Mesothelial cell of epicardium (in vitro differentiated cells): ENCODE measurements at regions not wholly inside any gene's neighbourhood (a gene's known extent, or its start where the extent isn't known, plus 50 kb on each side); places are given as distances from the start of the nearest gene placed in this dataset.

Source experiments
- DNase-seq, 2 experiments: peaks; one replicate each; pipeline ENCODE4 v3.0.0; 2021; ENCODE audit warnings: low spot score in 2 of 2; ENCODE audit not compliant: unreplicated experiment in 2 of 2
- H3K27ac Mint-ChIP-seq: 2 replicates; pipeline ENCODE4 v1.8.0; 2021; ENCODE audit warnings: mixed read lengths
- H3K27me3 Mint-ChIP-seq: 2 replicates; pipeline ENCODE4 v1.8.0; 2021; ENCODE audit warnings: low read depth, mixed read lengths
- H3K36me3 Mint-ChIP-seq: 2 replicates; pipeline ENCODE4 v1.8.0; 2021; ENCODE audit warnings: mixed read lengths
- H3K4me1 Mint-ChIP-seq: 2 replicates; pipeline ENCODE4 v1.8.0; 2021; ENCODE audit warnings: mixed read lengths
- H3K4me3 Mint-ChIP-seq: 2 replicates; pipeline ENCODE4 v1.8.0; 2021; ENCODE audit warnings: mild to moderate bottlenecking, moderate library complexity, mixed read lengths
- H3K9me3 Mint-ChIP-seq: 2 replicates; pipeline ENCODE4 v1.8.0; 2021; ENCODE audit warnings: mixed read lengths
- CTCF ChIP-seq: fragments of 200-600 bp; sonication (generic); IDR thresholded peaks from one replicate; pipeline ENCODE4 v1.5.0; 2021; ENCODE audit warnings: antibody characterized with exemption; ENCODE audit not compliant: unreplicated experiment

- DNase-seq: no peak
- H3K4me3 Mint-ChIP-seq: no peak overlapping the region
- no peak for TF ChIP-seq CTCF
- no peak overlapping the region for H3K27ac Mint-ChIP-seq
- H3K27me3 Mint-ChIP-seq: no peaks in the 10 kb centered on the region
- H3K36me3 Mint-ChIP-seq: no peaks in the 10 kb centered on the region
- H3K9me3 Mint-ChIP-seq: no peaks in the 10 kb centered on the region
- no peaks in the 10 kb centered on the region for H3K4me1 Mint-ChIP-seq
Measured at GRCh38 chr3:17909714-17910113, 167.3 kb upstream of the TBC1D5 start.

- Mint-ChIP-seq H3K27me3 (no peaks in the 10 kb centered on the region), H3K4me3 (no peak overlapping the region), H3K27ac (no peak overlapping the region), H3K36me3 (no peaks in the 10 kb centered on the region), H3K4me1 (no peaks in the 10 kb centered on the region), H3K9me3 (no peaks in the 10 kb centered on the region)
- TF ChIP-seq CTCF: no peak
- DNase-seq: no peak
Measured at GRCh38 chr3:17908399-17909191, 166.2 kb upstream of the TBC1D5 start.

GRCh38 chr3:17905996-17906395 lies 163.6 kb upstream of the TBC1D5 start:
- H3K4me1 Mint-ChIP-seq: peaks cover 8% of the 10 kb centered on the region
- TF ChIP-seq CTCF: no peak
- DNase-seq: no peak
- no peak overlapping the region for H3K27ac Mint-ChIP-seq
- no peak overlapping the region for H3K4me3 Mint-ChIP-seq
- H3K9me3 Mint-ChIP-seq: peaks cover 4% of the 10 kb centered on the region
- peaks cover 2% of the 10 kb centered on the region for H3K36me3 Mint-ChIP-seq
- H3K27me3 Mint-ChIP-seq: no peaks in the 10 kb centered on the region

DNA sequence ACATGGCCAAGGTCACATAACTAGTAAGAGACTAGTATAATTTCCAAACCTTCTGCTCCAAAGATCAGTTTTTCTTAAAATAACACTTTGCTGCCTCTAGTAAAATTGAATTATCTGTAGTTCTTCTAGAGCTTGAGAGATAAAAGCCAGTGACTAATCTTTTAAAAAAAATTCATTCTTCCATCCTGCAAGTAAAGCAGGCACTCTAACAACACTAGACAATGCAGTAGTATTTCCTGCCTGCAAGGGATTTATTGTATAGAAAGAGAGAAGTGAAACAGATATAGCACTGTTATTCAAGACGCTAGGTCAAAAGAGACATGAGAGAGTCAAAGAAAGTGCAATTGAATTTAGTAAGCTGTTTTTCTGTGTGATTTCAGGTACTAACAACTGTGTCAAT lies 159.5 kb upstream of the TBC1D5 start:
- Mint-ChIP-seq H3K4me1 (peaks cover 8% of the 10 kb centered on the region), H3K36me3 (peaks cover 8% of the 10 kb centered on the region), H3K4me3 (no peak overlapping the region), H3K27ac (peak overlapping the region; percentile 55), H3K9me3 (peaks cover 18% of the 10 kb centered on the region), H3K27me3 (no peaks in the 10 kb centered on the region)
- no peak for TF ChIP-seq CTCF
- no peak for DNase-seq

DNA sequence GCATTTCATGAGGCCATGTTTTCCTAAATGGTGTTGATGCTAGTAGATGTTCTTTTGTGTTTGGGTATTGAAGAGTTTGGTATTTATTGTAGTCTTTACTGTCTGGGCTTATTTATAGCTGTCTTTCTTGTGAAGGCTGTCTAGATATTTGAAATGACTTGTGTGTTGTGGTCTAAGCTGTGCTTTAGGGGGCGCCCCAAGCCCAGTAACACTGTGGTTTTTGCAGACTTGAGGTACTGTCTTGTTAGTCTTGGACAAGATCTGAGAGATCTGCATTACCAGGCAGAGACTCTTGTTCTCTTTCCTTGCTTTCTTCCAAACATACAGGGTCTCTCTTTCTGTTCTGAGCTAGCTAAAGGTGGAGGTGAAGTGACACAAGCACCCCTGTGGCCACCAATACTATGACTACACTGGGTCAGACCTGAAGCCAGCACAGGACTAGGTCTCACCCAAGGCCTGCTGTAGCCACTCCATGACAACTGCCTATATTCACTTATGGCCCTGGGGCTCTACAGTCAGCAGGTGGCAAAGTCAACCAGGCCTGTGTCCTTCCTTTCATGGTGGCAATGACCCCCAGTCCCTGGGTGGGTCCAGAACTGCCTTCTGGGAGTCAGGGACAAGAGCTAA lies 152.1 kb upstream of the TBC1D5 start:
- no peak for DNase-seq
- Mint-ChIP-seq H3K36me3 (peaks cover 2% of the 10 kb centered on the region), H3K27ac (no peak overlapping the region), H3K4me1 (peaks cover 5% of the 10 kb centered on the region), H3K4me3 (no peak overlapping the region), H3K27me3 (no peaks in the 10 kb centered on the region), H3K9me3 (peaks cover 27% of the 10 kb centered on the region)
- peak; percentile 25 for TF ChIP-seq CTCF
